SK-N-MC (cell line): ENCODE measurements at regions not wholly inside any gene's neighbourhood (a gene's known extent, or its start where the extent isn't known, plus 50 kb on each side); places are given as distances from the start of the nearest gene placed in this dataset.
"Not testable (repeated sequence)": the region's sequence is repeated elsewhere in the genome, so short reads cannot be mapped to it uniquely, and the experiment has no call there.

Experiments used
- DNase-seq: peaks from one replicate; pipeline ENCODE4 v3.0.0-alpha.2; 2011; ENCODE audit warnings: low read depth, low spot score
- H3K27ac ChIP-seq: fragments of 200-600 bp; sonication (generic); 2 replicates; pipeline ENCODE4 v1.5.1; 2016; ENCODE audit warnings: mixed run types
- H3K36me3 ChIP-seq: fragments of 200-600 bp; sonication (generic); 2 replicates; pipeline ENCODE4 v1.6.1; 2017; ENCODE audit warnings: antibody characterized with exemption, low read length, mixed read lengths; ENCODE audit not compliant: insufficient read depth
- H3K4me3 ChIP-seq: fragments of 200-600 bp; sonication (generic); 2 replicates; pipeline ENCODE4 v1.5.1; 2016
- H3K9ac ChIP-seq: fragments of 200-600 bp; sonication (generic); 2 replicates; pipeline ENCODE4 v1.8.0; 2017; ENCODE audit warnings: mixed run types, mixed read lengths; ENCODE audit not compliant: insufficient read length
- H3K9me3 ChIP-seq: fragments of 200-600 bp; sonication (generic); 2 replicates; pipeline ENCODE4 v1.6.1; 2017; ENCODE audit warnings: low read depth, mild to moderate bottlenecking, antibody characterized with exemption, low read length, moderate library complexity, mixed read lengths
- EZH2 ChIP-seq: fragments of 200-600 bp; sonication (generic); IDR thresholded peaks from one replicate; pipeline ENCODE4 v1.6.1; 2017; ENCODE audit warnings: antibody characterized with exemption
- FOXP2 ChIP-seq: optimal IDR thresholded peaks from 2 replicates; pipeline ENCODE3; 2011; ENCODE audit warnings: mild to moderate bottlenecking, moderate library complexity; ENCODE audit not compliant: insufficient read depth; ENCODE audit errors: extremely low read length, control extremely low read depth
- POLR2AphosphoS5 ChIP-seq: IDR thresholded peaks from 2 replicates; pipeline ENCODE4 v1.6.1; 2012; ENCODE audit warnings: mild to moderate bottlenecking, low read depth, low read length, borderline replicate concordance

DNA sequence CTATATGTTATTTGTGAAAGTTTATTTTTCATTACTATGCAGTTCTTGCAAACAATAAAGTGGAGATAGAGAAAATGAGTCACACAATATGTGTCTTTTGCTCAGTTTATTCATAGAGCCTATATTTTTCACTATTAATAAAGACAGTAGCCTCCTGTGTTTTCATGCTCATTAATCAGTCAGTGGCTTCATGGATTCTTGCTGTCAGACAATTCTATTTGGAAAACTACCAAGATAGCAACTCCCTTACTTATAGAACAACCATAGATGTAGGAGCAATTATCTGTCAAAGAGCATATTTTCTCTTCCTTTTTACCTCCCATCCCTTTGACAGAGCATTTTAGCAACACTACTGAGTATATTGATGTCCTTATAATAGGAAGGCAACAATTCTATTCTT is 132.7 kb upstream of the CALCR start:
- DNase-seq, result no peak
- Histone ChIP-seq H3K4me3 (no peak overlapping the region), H3K27ac (no peak overlapping the region), H3K36me3 (no peaks in the 10 kb centered on the region), H3K9ac (no peak overlapping the region), H3K9me3 (no peaks in the 10 kb centered on the region)
- TF ChIP-seq FOXP2 (no peak), POLR2AphosphoS5 (no peak), EZH2 (no peak)

DNA sequence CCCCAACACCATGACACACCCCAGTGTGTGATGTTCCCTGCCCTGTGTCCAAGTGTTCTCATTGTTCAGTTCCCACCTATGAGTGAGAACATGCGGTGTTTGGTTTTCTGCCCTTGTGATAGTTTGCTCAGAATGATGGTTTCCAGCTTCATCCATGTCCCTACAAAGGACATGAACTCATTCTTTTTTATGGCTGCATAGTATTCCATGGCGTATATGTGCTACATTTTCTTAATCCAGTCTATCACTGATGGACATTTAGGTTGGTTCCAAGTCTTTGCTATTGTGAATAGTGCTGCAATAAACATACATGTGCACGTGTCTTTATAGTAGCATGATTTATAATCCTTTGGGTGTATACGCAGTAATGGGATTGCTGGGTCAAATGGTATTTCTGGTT is 131.6 kb upstream of the CALCR start:
- not testable (repeated sequence) for H3K27ac ChIP-seq, H3K4me3 ChIP-seq, DNase-seq, H3K9ac ChIP-seq, H3K9me3 ChIP-seq, H3K36me3 ChIP-seq

DNA sequence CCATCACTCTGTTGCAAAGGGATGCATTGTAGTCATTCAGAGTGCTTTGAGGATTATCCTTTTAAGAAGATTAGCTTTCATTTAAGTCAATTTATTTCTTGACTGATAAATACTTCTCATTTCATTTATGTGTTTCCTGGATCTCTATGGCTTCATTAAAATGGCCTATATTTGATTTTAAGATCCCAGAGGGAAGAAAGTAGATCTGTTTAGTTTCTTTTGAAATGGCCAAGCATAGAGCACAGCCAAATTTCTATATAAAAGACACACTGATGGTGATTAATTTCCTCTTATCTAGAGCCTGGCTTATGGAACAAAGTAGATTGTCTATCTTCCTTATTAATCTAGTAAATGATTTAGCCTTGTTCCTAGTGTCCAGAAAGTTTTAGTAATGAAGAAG is 129.7 kb upstream of the CALCR start:
- Histone ChIP-seq H3K9me3 (no peaks in the 10 kb centered on the region), H3K4me3 (no peak overlapping the region), H3K36me3 (no peaks in the 10 kb centered on the region), H3K27ac (no peak overlapping the region), H3K9ac (no peak overlapping the region)
- no peak for DNase-seq
- TF ChIP-seq EZH2, result no peak
- no peak for TF ChIP-seq POLR2AphosphoS5
- TF ChIP-seq FOXP2, result no peak

DNA sequence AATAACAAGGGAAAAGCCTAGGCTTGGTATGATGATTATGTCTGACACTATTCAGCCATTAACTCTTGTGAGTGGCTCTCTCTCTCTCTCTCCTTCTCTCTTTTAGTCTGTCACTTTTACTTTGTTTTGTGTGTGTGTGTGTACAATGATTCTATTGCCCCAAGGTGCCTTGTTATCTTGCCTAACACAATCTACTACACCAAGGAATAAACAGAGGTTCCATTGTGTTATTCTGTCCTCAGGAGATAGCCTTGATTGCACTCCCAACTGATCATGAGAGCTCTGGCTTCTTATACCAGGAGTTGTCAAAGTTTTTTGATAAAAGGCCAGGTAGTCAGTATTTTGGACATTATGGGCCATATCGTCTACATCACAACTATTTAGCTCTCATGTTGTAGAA is 123.4 kb upstream of the CALCR start:
- no peak overlapping the region for H3K4me3 ChIP-seq
- H3K36me3 ChIP-seq, result no peaks in the 10 kb centered on the region
- no peak overlapping the region for H3K9ac ChIP-seq
- H3K9me3 ChIP-seq, result no peaks in the 10 kb centered on the region
- no peak for TF ChIP-seq POLR2AphosphoS5
- TF ChIP-seq FOXP2, result no peak
- TF ChIP-seq EZH2, result no peak
- no peak for DNase-seq
- H3K27ac ChIP-seq, result no peak overlapping the region

DNA sequence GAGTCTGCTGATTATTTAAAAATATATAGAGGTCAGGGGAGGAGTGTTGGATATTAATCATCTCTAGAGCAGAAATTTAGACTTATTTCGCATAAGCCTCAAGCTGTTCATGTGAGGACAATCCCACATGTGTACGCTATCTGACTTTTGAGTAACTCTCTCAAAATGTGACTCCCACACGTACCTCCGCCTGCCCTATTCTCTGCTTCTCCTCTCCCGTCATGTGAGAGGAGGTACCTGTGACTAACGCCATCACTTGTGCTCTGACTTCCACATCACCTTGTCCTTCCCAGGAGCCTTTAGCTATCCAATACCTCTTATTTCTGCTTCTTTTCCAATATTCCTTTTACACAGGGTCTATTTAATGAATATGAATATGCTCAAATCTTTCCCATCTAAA is 119.3 kb upstream of the CALCR start:
- no peak for TF ChIP-seq POLR2AphosphoS5
- no peaks in the 10 kb centered on the region for H3K36me3 ChIP-seq
- H3K4me3 ChIP-seq, result no peak overlapping the region
- no peak for DNase-seq
- no peak overlapping the region for H3K27ac ChIP-seq
- no peak overlapping the region for H3K9ac ChIP-seq
- no peaks in the 10 kb centered on the region for H3K9me3 ChIP-seq

DNA sequence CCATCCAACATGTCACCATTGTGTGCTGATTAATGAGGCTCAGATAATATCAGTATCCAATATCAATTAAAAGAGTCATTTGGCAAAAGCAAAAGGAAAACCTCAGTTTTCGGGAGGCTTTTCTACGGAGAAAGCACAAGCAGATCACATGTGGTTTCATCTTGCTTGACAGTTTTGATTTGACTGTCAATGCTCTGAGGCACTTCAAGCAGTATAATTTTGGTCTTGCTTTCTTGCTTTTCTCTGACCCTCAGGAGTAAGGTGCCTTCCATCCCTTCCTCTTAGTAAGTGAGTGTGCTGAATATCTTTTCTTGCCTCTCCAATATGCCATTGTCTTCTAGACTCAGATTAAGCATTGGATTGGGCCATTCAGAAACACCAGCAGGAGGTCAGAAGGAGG is 115.5 kb upstream of the CALCR start:
- H3K27ac ChIP-seq, result no peak overlapping the region
- H3K36me3 ChIP-seq, result no peaks in the 10 kb centered on the region
- H3K4me3 ChIP-seq, result no peak overlapping the region
- no peak overlapping the region for H3K9ac ChIP-seq
- TF ChIP-seq EZH2 (no peak), FOXP2 (no peak), POLR2AphosphoS5 (no peak)
- H3K9me3 ChIP-seq, result no peaks in the 10 kb centered on the region
- no peak for DNase-seq

DNA sequence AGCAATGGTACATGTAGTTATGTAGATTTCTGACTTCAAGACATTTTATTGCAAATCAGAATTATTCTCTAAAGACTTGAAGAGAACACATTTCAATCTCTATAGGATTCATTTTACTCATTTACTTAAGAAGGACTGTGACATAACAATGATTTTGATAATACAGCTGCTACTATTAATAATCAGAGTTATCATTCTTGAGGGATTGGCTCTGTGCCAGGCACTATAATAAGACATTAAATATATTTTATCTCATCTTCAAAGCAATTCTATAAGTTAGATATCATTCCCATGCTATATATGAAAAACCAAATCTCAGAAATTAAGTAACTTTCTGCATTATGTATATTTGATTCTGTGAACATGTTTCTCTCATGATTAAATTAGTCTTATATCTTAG is 103.7 kb upstream of the CALCR start:
- Histone ChIP-seq H3K27ac (no peak overlapping the region), H3K9ac (no peak overlapping the region), H3K9me3 (no peaks in the 10 kb centered on the region), H3K36me3 (no peaks in the 10 kb centered on the region), H3K4me3 (no peak overlapping the region)
- TF ChIP-seq FOXP2, result no peak
- no peak for TF ChIP-seq EZH2
- no peak for TF ChIP-seq POLR2AphosphoS5
- no peak for DNase-seq

DNA sequence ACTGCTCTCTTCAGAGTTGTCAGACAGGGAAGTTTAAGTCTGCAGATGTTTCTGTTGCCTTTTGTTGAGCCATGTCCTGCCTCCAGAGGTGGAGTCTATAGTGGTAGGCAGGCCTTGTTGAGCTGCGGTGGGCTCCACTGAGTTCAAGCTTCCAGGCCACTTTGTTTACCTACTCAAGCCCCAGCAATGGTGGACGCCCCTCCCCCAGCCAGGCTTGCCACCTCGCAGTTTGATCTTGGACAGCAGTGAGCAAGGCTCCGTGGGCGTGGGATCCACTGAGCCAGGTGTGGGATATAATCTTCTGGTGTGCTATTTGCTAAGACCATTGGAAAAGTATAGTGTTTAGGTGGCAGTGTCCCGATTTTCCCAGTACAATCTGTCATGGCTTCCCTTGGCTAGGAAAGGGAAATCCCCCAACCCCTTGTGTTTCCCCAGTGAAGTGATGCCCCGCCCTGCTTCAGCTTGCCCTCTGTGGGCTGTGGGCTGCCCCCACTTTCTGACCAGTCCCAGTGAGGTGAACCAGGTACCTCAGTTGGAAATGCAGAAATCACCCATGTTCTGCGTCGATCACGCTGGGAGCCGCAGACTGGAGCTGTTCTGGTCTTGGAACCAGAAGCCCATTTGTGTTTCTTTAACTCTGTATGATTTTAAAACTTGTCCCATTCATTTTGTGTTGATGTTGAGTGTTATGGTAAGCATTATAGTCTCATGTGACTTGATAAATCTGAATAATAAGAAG is 89.2 kb upstream of the CALCR start:
- Histone ChIP-seq H3K4me3 (no peak overlapping the region), H3K27ac (no peak overlapping the region), H3K36me3 (no peaks in the 10 kb centered on the region), H3K9ac (no peak overlapping the region), H3K9me3 (no peaks in the 10 kb centered on the region)
- no peak for TF ChIP-seq FOXP2
- no peak for TF ChIP-seq EZH2
- TF ChIP-seq POLR2AphosphoS5, result no peak
- no peak for DNase-seq

DNA sequence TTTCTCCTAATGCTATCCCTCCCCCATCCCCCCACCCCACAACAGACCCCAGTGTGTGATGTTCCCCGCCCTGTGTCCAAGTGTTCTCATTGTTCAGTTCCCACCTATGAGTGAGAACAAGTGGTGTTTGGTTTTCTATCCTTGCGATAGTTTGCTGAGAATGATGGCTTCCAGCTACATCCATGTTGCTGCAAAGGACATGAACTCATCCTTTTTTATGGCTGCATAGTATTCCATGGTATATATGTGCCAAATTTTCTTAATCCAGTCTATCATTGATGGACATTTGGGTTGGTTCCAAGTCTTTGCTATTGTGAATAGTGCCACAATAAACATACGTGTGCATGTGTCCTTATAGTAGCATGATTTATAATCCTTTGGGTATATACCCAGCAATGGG is 83.6 kb upstream of the CALCR start:
- not testable (repeated sequence) for H3K9me3 ChIP-seq, H3K4me3 ChIP-seq, H3K36me3 ChIP-seq, H3K9ac ChIP-seq, H3K27ac ChIP-seq, DNase-seq

DNA sequence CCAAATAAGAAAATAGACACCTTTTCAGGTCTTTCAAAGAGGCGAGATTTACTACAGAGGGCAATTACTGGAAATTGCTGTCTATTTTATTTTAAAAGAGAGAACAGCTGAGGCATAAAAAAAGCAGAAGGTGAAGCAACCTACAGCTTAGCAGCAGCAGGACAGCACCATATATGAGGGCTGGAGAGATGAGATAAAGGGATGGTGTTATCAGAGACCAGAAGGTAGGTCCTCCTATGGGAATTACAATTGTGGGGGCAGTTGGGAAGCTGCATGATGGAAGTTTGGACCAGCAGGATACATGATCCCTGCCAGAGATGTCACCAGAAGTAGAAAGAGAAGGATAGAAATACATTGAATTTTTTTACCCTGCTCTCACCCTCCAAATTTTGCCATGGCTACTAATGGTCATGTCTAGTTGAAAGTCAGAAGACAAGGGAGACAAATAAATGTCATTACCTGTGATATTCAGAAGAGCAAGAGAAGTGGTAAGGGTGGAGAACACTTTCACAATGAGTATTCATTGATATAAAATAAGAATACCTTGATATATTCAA is 77.2 kb upstream of the CALCR start:
- TF ChIP-seq POLR2AphosphoS5 (no peak), FOXP2 (no peak), EZH2 (no peak)
- Histone ChIP-seq H3K9me3 (no peaks in the 10 kb centered on the region), H3K4me3 (no peak overlapping the region), H3K36me3 (no peaks in the 10 kb centered on the region), H3K27ac (no peak overlapping the region), H3K9ac (no peak overlapping the region)
- DNase-seq, result no peak
